Loucy (cell line): ENCODE measurements at regions not wholly inside any gene's neighbourhood (a gene's known extent, or its start where the extent isn't known, plus 50 kb on each side); places are given as distances from the start of the nearest gene placed in this dataset.

Experiments used
- EZH2phosphoT487 ChIP-seq: fragments of 200-600 bp; IDR thresholded peaks from 2 replicates; pipeline ENCODE4 v1.6.1; 2018; ENCODE audit warnings: antibody characterized with exemption, mild to moderate bottlenecking, moderate library complexity, borderline replicate concordance
- TF ChIP-seq, protein P1 (sequence below): fragments of 200-600 bp; sonication (generic); conservative IDR thresholded peaks from 2 replicates; pipeline ENCODE4 v1.5.1; 2014; ENCODE audit warnings: mild to moderate bottlenecking, antibody characterized with exemption, low read length

DNA sequence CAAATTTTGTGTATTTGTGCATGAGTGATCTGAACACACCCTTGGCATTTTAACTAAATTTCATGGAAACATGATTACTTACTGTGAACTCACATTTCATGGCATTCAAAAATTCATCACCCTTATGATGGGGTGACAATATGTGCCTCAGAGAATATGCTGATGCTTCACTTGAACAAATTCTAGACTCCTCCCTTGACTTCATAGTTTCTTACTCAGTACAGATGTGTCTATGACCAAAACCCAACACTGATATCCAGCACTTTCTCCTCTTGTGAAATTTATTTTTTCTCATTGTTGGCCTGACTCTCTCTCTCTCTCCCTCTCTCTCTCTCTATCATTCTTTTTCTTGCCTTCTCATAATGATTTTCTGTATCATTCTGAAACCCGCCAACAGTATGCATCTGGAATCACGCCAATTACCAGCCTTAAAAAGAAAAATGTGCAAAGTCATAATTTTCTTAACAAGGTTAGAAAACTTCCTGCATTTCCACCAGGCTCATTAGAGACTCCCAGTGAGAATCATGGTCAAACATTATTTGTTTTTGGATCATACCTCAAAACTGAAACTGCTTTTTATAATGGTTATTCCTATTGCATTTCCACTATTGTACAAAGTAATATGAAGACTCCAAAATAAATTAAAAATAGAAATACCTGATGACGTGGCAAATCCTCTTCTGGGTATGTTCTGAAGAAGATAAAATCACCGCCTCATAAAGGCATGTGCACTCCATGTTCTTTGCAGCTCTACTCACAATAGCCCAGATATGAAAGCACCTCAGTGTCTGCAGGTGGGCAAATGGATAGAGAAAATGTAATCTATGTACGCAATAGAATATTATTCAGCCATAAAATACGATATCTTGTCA is 722.2 kb downstream of the TMEM121 start:
- TF ChIP-seq, protein P1, sequence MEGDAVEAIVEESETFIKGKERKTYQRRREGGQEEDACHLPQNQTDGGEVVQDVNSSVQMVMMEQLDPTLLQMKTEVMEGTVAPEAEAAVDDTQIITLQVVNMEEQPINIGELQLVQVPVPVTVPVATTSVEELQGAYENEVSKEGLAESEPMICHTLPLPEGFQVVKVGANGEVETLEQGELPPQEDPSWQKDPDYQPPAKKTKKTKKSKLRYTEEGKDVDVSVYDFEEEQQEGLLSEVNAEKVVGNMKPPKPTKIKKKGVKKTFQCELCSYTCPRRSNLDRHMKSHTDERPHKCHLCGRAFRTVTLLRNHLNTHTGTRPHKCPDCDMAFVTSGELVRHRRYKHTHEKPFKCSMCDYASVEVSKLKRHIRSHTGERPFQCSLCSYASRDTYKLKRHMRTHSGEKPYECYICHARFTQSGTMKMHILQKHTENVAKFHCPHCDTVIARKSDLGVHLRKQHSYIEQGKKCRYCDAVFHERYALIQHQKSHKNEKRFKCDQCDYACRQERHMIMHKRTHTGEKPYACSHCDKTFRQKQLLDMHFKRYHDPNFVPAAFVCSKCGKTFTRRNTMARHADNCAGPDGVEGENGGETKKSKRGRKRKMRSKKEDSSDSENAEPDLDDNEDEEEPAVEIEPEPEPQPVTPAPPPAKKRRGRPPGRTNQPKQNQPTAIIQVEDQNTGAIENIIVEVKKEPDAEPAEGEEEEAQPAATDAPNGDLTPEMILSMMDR = no peak
- no peak for TF ChIP-seq EZH2phosphoT487
